ENCODE measurements at regions not wholly inside any gene's neighbourhood (a gene's known extent, or its start where the extent isn't known, plus 50 kb on each side); places are given as distances from the start of the nearest gene placed in this dataset.

GRCh38 chr9:86639899-86640379 lies 285.7 kb upstream of the TUT7 start:
- no peak for TF ChIP-seq CTCF (IDR thresholded peaks at IDR 0.05; ENCODE audit: control extremely low read depth, extremely low read depth)
- Histone ChIP-seq H3K4me1 (ENCODE audit: control insufficient read depth in 5 of 5, insufficient read depth in 5 of 5, low read length in 5 of 5) (peaks cover 0 to 5% (median 3%) of the 10 kb centered on the region in 5 donors), H3K4me3 (no peak overlapping the region), H3K36me3 (ENCODE audit: control insufficient read depth in 4 of 4, insufficient read depth in 4 of 4, low read length in 4 of 4) (no peaks in the 10 kb centered on the region), H3K9me3 (ENCODE audit: control insufficient read depth in 4 of 4, insufficient read depth in 3 of 4, low read length in 3 of 4) (no peaks in the 10 kb centered on the region), H3K9ac (ENCODE audit: insufficient read depth in 1 of 2, low read length in 2 of 2) (no peak overlapping the region), H3K27me3 (ENCODE audit: control insufficient read depth in 3 of 3, insufficient read depth in 3 of 3, low read length in 2 of 3) (peaks cover 0 to 6% (median 0%) of the 10 kb centered on the region in 3 donors), H3K27ac (ENCODE audit: low read depth in 1 of 2, low read length in 1 of 2) (no peak overlapping the region)
- ATAC-seq (ENCODE audit: insufficient read depth, low FRiP score) = no peak
- peak; percentile 35 to 40 (median 38) for DNase-seq
- WGBS, 2 donors = 77 to 79% methylated on average over 5 of the region's 5 CpGs

GRCh38 chr9:86639287-86639686 lies 285.1 kb upstream of the TUT7 start:
- H3K4me1 ChIP-seq (ENCODE audit: control insufficient read depth in 5 of 5, insufficient read depth in 5 of 5, low read length in 5 of 5) = peaks cover 0 to 5% (median 3%) of the 10 kb centered on the region in 5 donors
- ATAC-seq (ENCODE audit: insufficient read depth, low FRiP score) (no peak), DNase-seq (no peak)
- no peak overlapping the region for H3K9ac ChIP-seq (ENCODE audit: insufficient read depth in 1 of 2, low read length in 2 of 2)
- no peak for TF ChIP-seq CTCF (IDR thresholded peaks at IDR 0.05; ENCODE audit: control extremely low read depth, extremely low read depth)
- no peaks in the 10 kb centered on the region for H3K36me3 ChIP-seq (ENCODE audit: control insufficient read depth in 4 of 4, insufficient read depth in 4 of 4, low read length in 4 of 4)
- H3K27ac ChIP-seq (ENCODE audit: low read depth in 1 of 2, low read length in 1 of 2) = no peak overlapping the region
- H3K9me3 ChIP-seq (ENCODE audit: control insufficient read depth in 4 of 4, insufficient read depth in 3 of 4, low read length in 3 of 4) = peaks cover 0 to 3% (median 0%) of the 10 kb centered on the region in 4 donors
- no peak overlapping the region for H3K4me3 ChIP-seq
- H3K27me3 ChIP-seq (ENCODE audit: control insufficient read depth in 3 of 3, insufficient read depth in 3 of 3, low read length in 2 of 3) = peaks cover 0 to 6% (median 0%) of the 10 kb centered on the region in 3 donors
- WGBS, 2 donors = 98 to 100% methylated on average over 2 of the region's 2 CpGs

- WGBS, 2 donors = 88 to 94% methylated on average over 1 of the region's 1 CpG
- peaks cover 0 to 6% (median 0%) of the 10 kb centered on the region in 3 donors for H3K27me3 ChIP-seq (ENCODE audit: control insufficient read depth in 3 of 3, insufficient read depth in 3 of 3, low read length in 2 of 3)
- H3K9ac ChIP-seq (ENCODE audit: insufficient read depth in 1 of 2, low read length in 2 of 2) = no peak overlapping the region
- ATAC-seq (ENCODE audit: insufficient read depth, low FRiP score) (no peak), DNase-seq (no peak)
- peaks cover 0 to 5% (median 3%) of the 10 kb centered on the region in 5 donors for H3K4me1 ChIP-seq (ENCODE audit: control insufficient read depth in 5 of 5, insufficient read depth in 5 of 5, low read length in 5 of 5)
- H3K9me3 ChIP-seq (ENCODE audit: control insufficient read depth in 4 of 4, insufficient read depth in 3 of 4, low read length in 3 of 4) = peaks cover 0 to 5% (median 0%) of the 10 kb centered on the region in 4 donors
- H3K4me3 ChIP-seq = no peak overlapping the region
- no peak overlapping the region for H3K27ac ChIP-seq (ENCODE audit: low read depth in 1 of 2, low read length in 1 of 2)
- no peaks in the 10 kb centered on the region for H3K36me3 ChIP-seq (ENCODE audit: control insufficient read depth in 4 of 4, insufficient read depth in 4 of 4, low read length in 4 of 4)
- TF ChIP-seq CTCF (IDR thresholded peaks at IDR 0.05; ENCODE audit: control extremely low read depth, extremely low read depth) = no peak
Measured at GRCh38 chr9:86638109-86638508, 283.9 kb upstream of the TUT7 start.

GRCh38 chr9:86637515-86637914 lies 283.3 kb upstream of the TUT7 start:
- DNase-seq = peak; percentile 84 to 86 (median 85)
- Histone ChIP-seq H3K4me1 (ENCODE audit: control insufficient read depth in 5 of 5, insufficient read depth in 5 of 5, low read length in 5 of 5) (peaks cover 0 to 5% (median 3%) of the 10 kb centered on the region in 5 donors), H3K27me3 (ENCODE audit: control insufficient read depth in 3 of 3, insufficient read depth in 3 of 3, low read length in 2 of 3) (peaks cover 0 to 6% (median 0%) of the 10 kb centered on the region in 3 donors), H3K36me3 (ENCODE audit: control insufficient read depth in 4 of 4, insufficient read depth in 4 of 4, low read length in 4 of 4) (no peaks in the 10 kb centered on the region), H3K9ac (ENCODE audit: insufficient read depth in 1 of 2, low read length in 2 of 2) (no peak overlapping the region), H3K4me3 (no peak overlapping the region), H3K27ac (ENCODE audit: low read depth in 1 of 2, low read length in 1 of 2) (no peak overlapping the region), H3K9me3 (ENCODE audit: control insufficient read depth in 4 of 4, insufficient read depth in 3 of 4, low read length in 3 of 4) (peaks cover 0 to 5% (median 0%) of the 10 kb centered on the region in 4 donors)
- peak; percentile 17 for TF ChIP-seq CTCF (IDR thresholded peaks at IDR 0.05; ENCODE audit: control extremely low read depth, extremely low read depth)
- no peak for ATAC-seq (ENCODE audit: insufficient read depth, low FRiP score)
- 31 to 33% methylated on average over 11 of the region's 11 CpGs for WGBS, 2 donors

All from lung (tissue), 11 donors.